PFSK-1 (cell line): ENCODE measurements at regions not wholly inside any gene's neighbourhood (a gene's known extent, or its start where the extent isn't known, plus 50 kb on each side); places are given as distances from the start of the nearest gene placed in this dataset.

Experiments used
- SIN3A ChIP-seq: IDR thresholded peaks from 2 replicates; pipeline ENCODE4 v1.6.1; 2012; ENCODE audit warnings: mild to moderate bottlenecking, low read length, moderate library complexity, borderline replicate concordance; ENCODE audit not compliant: insufficient read depth
- TAF1 ChIP-seq: IDR thresholded peaks from 2 replicates; pipeline ENCODE4 v1.6.1; 2012; ENCODE audit warnings: low read length, control low read depth, borderline replicate concordance; ENCODE audit not compliant: insufficient read depth
- TF ChIP-seq, protein P1 (sequence below), 2 experiments: IDR thresholded peaks; 2 replicates each; pipeline versions ENCODE4 v1.6.1 to v1.8.0; 2011 to 2012; ENCODE audit warnings: low read depth in 2 of 2, low read length in 2 of 2, control low read depth in 1 of 2, inconsistent platforms in 1 of 2, mild to moderate bottlenecking in 1 of 2, moderate library complexity in 1 of 2; ENCODE audit not compliant: insufficient read depth in 1 of 2

DNA sequence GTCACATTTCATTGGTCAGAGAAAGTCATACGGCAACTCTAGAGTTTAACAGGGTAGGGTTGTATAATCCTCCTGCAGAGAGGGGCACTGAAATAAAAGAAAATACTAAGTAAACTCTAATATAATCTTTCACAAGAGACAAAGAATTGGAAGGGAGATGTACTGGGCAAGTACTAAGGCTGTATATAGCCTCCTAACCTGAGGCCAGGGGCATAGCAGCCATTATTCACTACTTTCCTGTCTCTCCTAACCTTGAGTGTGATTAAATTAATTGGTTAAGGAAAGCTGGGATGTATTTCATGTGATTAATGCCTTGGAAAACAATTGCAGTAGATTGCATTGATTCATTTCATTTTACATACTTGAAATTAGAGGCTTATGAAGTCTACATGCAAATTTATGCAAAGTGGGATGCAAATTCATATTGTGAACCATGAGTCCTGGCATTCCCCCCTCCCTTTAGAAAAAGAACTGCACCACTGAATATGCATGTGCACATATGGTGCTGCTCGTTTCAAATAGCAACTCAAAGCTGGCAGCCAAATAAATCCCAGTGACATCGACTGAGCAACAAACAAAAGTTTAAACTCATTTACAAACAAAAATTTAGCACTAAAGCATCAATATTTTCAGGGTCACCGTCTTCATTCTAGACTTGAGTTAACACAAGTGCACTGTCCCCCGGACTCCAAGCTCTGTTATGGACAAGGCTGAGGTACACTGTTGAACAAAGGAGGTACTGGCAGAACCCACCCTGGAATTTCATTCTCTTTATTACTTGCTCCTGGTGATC lies 70.0 kb downstream of the DMAC1 start:
- no peak for TF ChIP-seq SIN3A
- TF ChIP-seq, protein P1, sequence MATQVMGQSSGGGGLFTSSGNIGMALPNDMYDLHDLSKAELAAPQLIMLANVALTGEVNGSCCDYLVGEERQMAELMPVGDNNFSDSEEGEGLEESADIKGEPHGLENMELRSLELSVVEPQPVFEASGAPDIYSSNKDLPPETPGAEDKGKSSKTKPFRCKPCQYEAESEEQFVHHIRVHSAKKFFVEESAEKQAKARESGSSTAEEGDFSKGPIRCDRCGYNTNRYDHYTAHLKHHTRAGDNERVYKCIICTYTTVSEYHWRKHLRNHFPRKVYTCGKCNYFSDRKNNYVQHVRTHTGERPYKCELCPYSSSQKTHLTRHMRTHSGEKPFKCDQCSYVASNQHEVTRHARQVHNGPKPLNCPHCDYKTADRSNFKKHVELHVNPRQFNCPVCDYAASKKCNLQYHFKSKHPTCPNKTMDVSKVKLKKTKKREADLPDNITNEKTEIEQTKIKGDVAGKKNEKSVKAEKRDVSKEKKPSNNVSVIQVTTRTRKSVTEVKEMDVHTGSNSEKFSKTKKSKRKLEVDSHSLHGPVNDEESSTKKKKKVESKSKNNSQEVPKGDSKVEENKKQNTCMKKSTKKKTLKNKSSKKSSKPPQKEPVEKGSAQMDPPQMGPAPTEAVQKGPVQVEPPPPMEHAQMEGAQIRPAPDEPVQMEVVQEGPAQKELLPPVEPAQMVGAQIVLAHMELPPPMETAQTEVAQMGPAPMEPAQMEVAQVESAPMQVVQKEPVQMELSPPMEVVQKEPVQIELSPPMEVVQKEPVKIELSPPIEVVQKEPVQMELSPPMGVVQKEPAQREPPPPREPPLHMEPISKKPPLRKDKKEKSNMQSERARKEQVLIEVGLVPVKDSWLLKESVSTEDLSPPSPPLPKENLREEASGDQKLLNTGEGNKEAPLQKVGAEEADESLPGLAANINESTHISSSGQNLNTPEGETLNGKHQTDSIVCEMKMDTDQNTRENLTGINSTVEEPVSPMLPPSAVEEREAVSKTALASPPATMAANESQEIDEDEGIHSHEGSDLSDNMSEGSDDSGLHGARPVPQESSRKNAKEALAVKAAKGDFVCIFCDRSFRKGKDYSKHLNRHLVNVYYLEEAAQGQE (IDR thresholded peaks at IDR 0.05; ENCODE audit: insufficient read depth in 1 of 2, low read depth in 2 of 2, low read length in 2 of 2) = no peak
- TF ChIP-seq TAF1 = no peak
